ENCODE measurements at regions not wholly inside any gene's neighbourhood (a gene's known extent, or its start where the extent isn't known, plus 50 kb on each side); places are given as distances from the start of the nearest gene placed in this dataset.

- TF ChIP-seq TAF1 (IDR thresholded peaks at IDR 0.05; ENCODE audit: borderline replicate concordance, low read depth, low read length) (no peak), POLR2A (IDR thresholded peaks at IDR 0.05; ENCODE audit: low read depth, low read length) (no peak)
Observed at GRCh38 chr2:234278556-234279255, 218.2 kb downstream of the ARL4C start.
